Kidney (tissue), 13 donors: ENCODE measurements at regions not wholly inside any gene's neighbourhood (a gene's known extent, or its start where the extent isn't known, plus 50 kb on each side); places are given as distances from the start of the nearest gene placed in this dataset.
A peak's percentile ranks its signal among the peaks of the same experiment; 100 is the strongest.

Source experiments
- DNase-seq, 5 donors: peaks; one replicate each; pipeline ENCODE4 v3.0.0-alpha.2; 2013 to 2020
- FAIRE-seq: peaks from 2 replicates; lab custom pipeline; 2012; peaks lifted over from hg19 to GRCh38; lab: Jason Lieb, UNC
- H3K27ac ChIP-seq, 2 donors: one replicate each; pipeline ENCODE4 v1.7.0; 2013; ENCODE audit warnings: low read depth in 2 of 2, low read length in 2 of 2, inconsistent platforms in 1 of 2
- H3K27me3 ChIP-seq: one replicate; pipeline ENCODE4 v1.7.1; 2013; ENCODE audit warnings: low read length, inconsistent platforms; ENCODE audit not compliant: control insufficient read depth, insufficient read depth
- H3K36me3 ChIP-seq, 3 donors: one replicate each; pipeline versions ENCODE4 v1.7.0 to v1.7.1; 2013; ENCODE audit warnings: low read length in 3 of 3, control low read depth in 1 of 3, inconsistent platforms in 1 of 3; ENCODE audit not compliant: insufficient read depth in 3 of 3, control insufficient read depth in 2 of 3
- H3K4me1 ChIP-seq, 3 donors: one replicate each; pipeline versions ENCODE4 v1.7.0 to v1.7.1; 2013; ENCODE audit warnings: low read length in 3 of 3, inconsistent platforms in 1 of 3, low read depth in 1 of 3; ENCODE audit not compliant: control insufficient read depth in 2 of 3, insufficient read depth in 2 of 3
- H3K4me3 ChIP-seq, 3 donors: one replicate each; pipeline versions ENCODE4 v1.7.0 to v1.8.1; 2013; ENCODE audit warnings: low read length in 3 of 3, control low read depth in 1 of 3, inconsistent platforms in 1 of 3
- H3K9ac ChIP-seq, 3 donors: one replicate each; pipeline versions ENCODE4 v1.7.0 to v1.7.1; 2013; ENCODE audit warnings: low read length in 3 of 3, control low read depth in 1 of 3, inconsistent platforms in 1 of 3
- H3K9me3 ChIP-seq, 3 donors: one replicate each; pipeline versions ENCODE4 v1.7.0 to v1.7.1; 2013; ENCODE audit warnings: low read length in 3 of 3, control low read depth in 1 of 3, inconsistent platforms in 1 of 3; ENCODE audit not compliant: control insufficient read depth in 2 of 3, insufficient read depth in 1 of 3
- CTCF ChIP-seq: IDR thresholded peaks from 3 replicates; pipeline ENCODE4 v1.5.1; 2012; ENCODE audit warnings: mild to moderate bottlenecking, moderate library complexity, borderline replicate concordance; ENCODE audit not compliant: insufficient read depth; ENCODE audit errors: extremely low read depth
- intact Hi-C: fragments of 100-400 bp; cut with DNase I; formaldehyde crosslinking; loops from one replicate; pipeline ENCODE4 v1.11.1; 2022
- donor health status: control.
- donor health status: control.
- donor health status: control.
- donor health status: control.
- donor health status: control.
- donor health status: DM: yes; HTN: yes; CAD: no.
- donor health status: Normal renal cell carcinoma (clear cell type).

- intact Hi-C loops: no loop called here
- Histone ChIP-seq H3K27me3 (no peaks in the 10 kb centered on the region), H3K9me3 (no peaks in the 10 kb centered on the region), H3K9ac (no peak overlapping the region), H3K4me3 (no peak overlapping the region), H3K36me3 (no peaks in the 10 kb centered on the region), H3K4me1 (no peaks in the 10 kb centered on the region), H3K27ac (no peak overlapping the region)
- TF ChIP-seq CTCF: no peak
- FAIRE-seq: no peak
- DNase-seq: peak in 1 of 5 donors; percentile 29
Observed at GRCh38 chr15:62934236-62934971, 108.1 kb upstream of the TPM1 start.

- Histone ChIP-seq H3K4me3 (no peak overlapping the region), H3K9ac (no peak overlapping the region), H3K27me3 (no peaks in the 10 kb centered on the region), H3K4me1 (peaks cover 0 to 3% (median under 1%) of the 10 kb centered on the region in 3 donors), H3K36me3 (no peaks in the 10 kb centered on the region), H3K27ac (no peak overlapping the region), H3K9me3 (no peaks in the 10 kb centered on the region)
- no peak for FAIRE-seq
- DNase-seq: peak in 1 of 5 donors; percentile 25
- TF ChIP-seq CTCF: no peak
- intact Hi-C loops: no loop called here
Observed at GRCh38 chr15:62935300-62936081, 107.1 kb upstream of the TPM1 start.

- DNase-seq: no peak
- no peak for FAIRE-seq
- H3K4me3 ChIP-seq: no peak overlapping the region
- H3K27me3 ChIP-seq: no peaks in the 10 kb centered on the region
- no peaks in the 10 kb centered on the region for H3K36me3 ChIP-seq
- no peaks in the 10 kb centered on the region for H3K9me3 ChIP-seq
- no peak for TF ChIP-seq CTCF
- peaks cover 0 to 8% (median 2%) of the 10 kb centered on the region in 3 donors for H3K4me1 ChIP-seq
- no peak overlapping the region for H3K27ac ChIP-seq
- H3K9ac ChIP-seq: no peak overlapping the region
- intact Hi-C loops: no loop called here
Observed at GRCh38 chr15:62938825-62939224, 103.7 kb upstream of the TPM1 start.
